GM23338 (cell line): ENCODE measurements at regions not wholly inside any gene's neighbourhood (a gene's known extent, or its start where the extent isn't known, plus 50 kb on each side); places are given as distances from the start of the nearest gene placed in this dataset.

Experiments
- ATAC-seq: fragments of 200-7000 bp; cut with Tn5 transposase; 3 replicates; pipeline ENCODE4 v1.9.1; 2020
- DNase-seq: peaks from one replicate; pipeline ENCODE4 v3.0.0-alpha.2; 2015; ENCODE audit warnings: low spot score
- H2AFZ ChIP-seq: fragments of 200-600 bp; sonication (generic); 2 replicates; pipeline ENCODE4 v1.8.0; 2016; ENCODE audit warnings: antibody characterized with exemption, mild to moderate bottlenecking, moderate library complexity
- H3F3A ChIP-seq: fragments of 200-600 bp; sonication (generic); replicated peaks from 2 replicates; pipeline ENCODE4 v1.8.0; 2017; ENCODE audit warnings: antibody characterized with exemption, mixed run types, low read depth
- H3K27ac ChIP-seq: fragments of 200-600 bp; sonication (generic); 2 replicates; pipeline ENCODE4 v1.6.1; 2016; ENCODE audit warnings: low read depth
- H3K27me3 ChIP-seq: fragments of 200-600 bp; sonication (generic); 2 replicates; pipeline ENCODE4 v1.8.0; 2016; ENCODE audit warnings: mild to moderate bottlenecking, mixed run types, moderate library complexity; ENCODE audit not compliant: insufficient read depth
- H3K36me3 ChIP-seq: fragments of 200-600 bp; sonication (generic); 2 replicates; pipeline ENCODE4 v1.8.0; 2016; ENCODE audit warnings: mild to moderate bottlenecking; ENCODE audit not compliant: insufficient read depth
- H3K4me1 ChIP-seq: fragments of 200-600 bp; sonication (generic); 2 replicates; pipeline ENCODE4 v1.8.0; 2016; ENCODE audit warnings: mild to moderate bottlenecking, moderate library complexity; ENCODE audit not compliant: insufficient read depth
- H3K4me2 ChIP-seq: fragments of 200-600 bp; sonication (generic); 2 replicates; pipeline ENCODE4 v1.7.1; 2017; ENCODE audit warnings: mixed run types
- H3K4me3 ChIP-seq: fragments of 200-600 bp; sonication (generic); 2 replicates; pipeline ENCODE4 v1.6.1; 2016; ENCODE audit warnings: mixed run types
- H3K79me2 ChIP-seq: fragments of 200-600 bp; sonication (generic); replicated peaks from 2 replicates; pipeline ENCODE4 v1.8.0; 2017; ENCODE audit warnings: mild to moderate bottlenecking; ENCODE audit not compliant: insufficient read depth
- H3K9me2 ChIP-seq: fragments of 200-600 bp; sonication (generic); 2 replicates; pipeline ENCODE4 v1.8.0; 2017; ENCODE audit not compliant: insufficient read depth
- H4K20me1 ChIP-seq: fragments of 200-600 bp; sonication (generic); replicated peaks from 2 replicates; pipeline ENCODE4 v1.8.0; 2017; ENCODE audit warnings: mild to moderate bottlenecking; ENCODE audit not compliant: insufficient read depth
- H3K27ac Mint-ChIP-seq: 2 replicates; pipeline ENCODE4 v1.8.0; 2020; ENCODE audit warnings: inconsistent platforms, mild to moderate bottlenecking, moderate library complexity, mixed read lengths
- H3K27me3 Mint-ChIP-seq: 3 replicates; pipeline ENCODE4 v1.8.0; 2022; ENCODE audit warnings: low read depth, mild to moderate bottlenecking, moderate library complexity, mixed read lengths, inconsistent platforms; ENCODE audit not compliant: insufficient read depth, poor library complexity
- H3K36me3 Mint-ChIP-seq: 3 replicates; pipeline ENCODE4 v1.8.0; 2021; ENCODE audit warnings: low read depth, mild to moderate bottlenecking, inconsistent platforms, moderate library complexity, mixed read lengths
- H3K4me1 Mint-ChIP-seq: 3 replicates; pipeline ENCODE4 v1.8.0; 2020; ENCODE audit warnings: mild to moderate bottlenecking, inconsistent platforms, mixed read lengths
- H3K4me3 Mint-ChIP-seq: 3 replicates; pipeline ENCODE4 v1.8.0; 2021; ENCODE audit warnings: moderate library complexity, mild to moderate bottlenecking, inconsistent platforms, mixed read lengths
- H3K9me3 Mint-ChIP-seq: 3 replicates; pipeline ENCODE4 v1.8.0; 2020; ENCODE audit warnings: moderate library complexity, mild to moderate bottlenecking, inconsistent platforms, mixed read lengths
- CREB1 ChIP-seq: fragments of 250-450 bp; sonication (Bioruptor Pico); IDR thresholded peaks from 2 replicates; pipeline ENCODE4 v1.5.0; 2020; ENCODE audit warnings: low read depth, mild to moderate bottlenecking, moderate library complexity
- CTCF ChIP-seq, 2 experiments: fragments of 200-600 bp in 1 of 2; sonication (generic) in 1 of 2; conservative IDR thresholded peaks; 2 replicates each; pipeline versions ENCODE4 v1.5.1 to v1.6.1; 2016 to 2017; ENCODE audit warnings: antibody characterized with exemption in 2 of 2, low read depth in 2 of 2, mild to moderate bottlenecking in 2 of 2, moderate library complexity in 1 of 2
- EZH2 ChIP-seq: fragments of 200-600 bp; sonication (generic); IDR thresholded peaks from one replicate; pipeline ENCODE4 v1.8.0; 2017; ENCODE audit warnings: antibody characterized with exemption, mild to moderate bottlenecking, low read depth; ENCODE audit not compliant: unreplicated experiment
- EZH2phosphoT487 ChIP-seq: fragments of 200-600 bp; sonication (generic); IDR thresholded peaks from one replicate; pipeline ENCODE4 v1.8.1; 2018; ENCODE audit warnings: antibody characterized with exemption; ENCODE audit not compliant: unreplicated experiment
- JUNB ChIP-seq: IDR thresholded peaks from one replicate; pipeline ENCODE4 v1.6.1; 2016; ENCODE audit warnings: antibody characterized with exemption; ENCODE audit not compliant: unreplicated experiment
- NANOG ChIP-seq: IDR thresholded peaks from 2 replicates; pipeline ENCODE4 v1.6.1; 2016; ENCODE audit warnings: antibody characterized with exemption, borderline replicate concordance
- POLR2AphosphoS5 ChIP-seq: IDR thresholded peaks from 2 replicates; pipeline ENCODE4 v1.6.1; 2016; ENCODE audit warnings: antibody characterized with exemption, low read depth
- REST ChIP-seq: IDR thresholded peaks from one replicate; pipeline ENCODE4 v1.6.1; 2018; ENCODE audit warnings: antibody characterized with exemption; ENCODE audit not compliant: unreplicated experiment
- STAT1 ChIP-seq: IDR thresholded peaks from one replicate; pipeline ENCODE4 v1.6.1; 2016; ENCODE audit warnings: antibody characterized with exemption; ENCODE audit not compliant: unreplicated experiment
- ZNF114 ChIP-seq: fragments of 250-450 bp; sonication (Bioruptor Pico); IDR thresholded peaks from 2 replicates; pipeline ENCODE4 v1.5.0; 2020; ENCODE audit warnings: mild to moderate bottlenecking, moderate library complexity
- ZNF331 ChIP-seq: fragments of 250-450 bp; sonication (Bioruptor Pico); IDR thresholded peaks from 2 replicates; pipeline ENCODE4 v1.5.0; 2020; ENCODE audit warnings: low read depth, mild to moderate bottlenecking, moderate library complexity
- ZNF462 ChIP-seq: fragments of 250-450 bp; sonication (Bioruptor Pico); IDR thresholded peaks from 2 replicates; pipeline ENCODE4 v1.5.0; 2020; ENCODE audit warnings: mild to moderate bottlenecking, moderate library complexity
- TF ChIP-seq, protein P1 (sequence below): IDR thresholded peaks from 2 replicates; pipeline ENCODE4 v1.6.1; 2016; ENCODE audit warnings: antibody characterized with exemption

- no peak overlapping the region for H3K27ac ChIP-seq
- no peaks in the 10 kb centered on the region for H3K36me3 ChIP-seq
- Mint-ChIP-seq H3K36me3 (no peaks in the 10 kb centered on the region; the same call in 2 of the 3 replicates), H3K4me1 (no peaks in the 10 kb centered on the region), H3K9me3 (peaks cover 9% of the 10 kb centered on the region), H3K27me3 (no peaks in the 10 kb centered on the region), H3K27ac (no peak overlapping the region), H3K4me3 (no peak overlapping the region)
- H3K27me3 ChIP-seq = no peaks in the 10 kb centered on the region
- no peaks in the 10 kb centered on the region for H3F3A ChIP-seq
- no peak overlapping the region for H3K4me3 ChIP-seq
- no peaks in the 10 kb centered on the region for H3K79me2 ChIP-seq
- H3K9me2 ChIP-seq = no peaks in the 10 kb centered on the region; the same call in 1 of the 2 replicates
- no peaks in the 10 kb centered on the region for H3K4me1 ChIP-seq
- H3K4me2 ChIP-seq = no peak overlapping the region
- H4K20me1 ChIP-seq = no peaks in the 10 kb centered on the region
- DNase-seq = no peak
- no peak overlapping the region for H2AFZ ChIP-seq
- ATAC-seq = no peak
- TF ChIP-seq STAT1 (no peak), REST (no peak), ZNF462 (CRISPR knock-in tag) (no peak), ZNF331 (CRISPR knock-in tag) (no peak), EZH2phosphoT487 (no peak), JUNB (no peak), ZNF114 (no peak), POLR2AphosphoS5 (no peak), CREB1 (CRISPR knock-in tag) (no peak), CTCF (conservative IDR thresholded peaks at IDR 0.05; ENCODE audit: low read depth in 2 of 2) (no peak), EZH2 (no peak), NANOG (no peak)
- TF ChIP-seq, protein P1, sequence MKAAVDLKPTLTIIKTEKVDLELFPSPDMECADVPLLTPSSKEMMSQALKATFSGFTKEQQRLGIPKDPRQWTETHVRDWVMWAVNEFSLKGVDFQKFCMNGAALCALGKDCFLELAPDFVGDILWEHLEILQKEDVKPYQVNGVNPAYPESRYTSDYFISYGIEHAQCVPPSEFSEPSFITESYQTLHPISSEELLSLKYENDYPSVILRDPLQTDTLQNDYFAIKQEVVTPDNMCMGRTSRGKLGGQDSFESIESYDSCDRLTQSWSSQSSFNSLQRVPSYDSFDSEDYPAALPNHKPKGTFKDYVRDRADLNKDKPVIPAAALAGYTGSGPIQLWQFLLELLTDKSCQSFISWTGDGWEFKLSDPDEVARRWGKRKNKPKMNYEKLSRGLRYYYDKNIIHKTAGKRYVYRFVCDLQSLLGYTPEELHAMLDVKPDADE = no peak
Measured at GRCh38 chr3:105051111-105051510, 315.6 kb upstream of the ALCAM start.
